AG08396 (cell line): ENCODE measurements at regions not wholly inside any gene's neighbourhood (a gene's known extent, or its start where the extent isn't known, plus 50 kb on each side); places are given as distances from the start of the nearest gene placed in this dataset.
A peak's percentile ranks its signal among the peaks of the same experiment; 100 is the strongest.

Source experiments
- DNase-seq: peaks from one replicate; pipeline ENCODE4 v3.0.0; 2012; ENCODE audit warnings: low spot score, mixed read lengths

- no peak for DNase-seq
These were observed 198.5 kb downstream of the ATP23 start for GRCh38 chr12:58139894-58140293.

- DNase-seq, result no peak
These were observed 199.0 kb downstream of the ATP23 start for GRCh38 chr12:58140395-58140794.

GRCh38 chr12:58142991-58143390 lies 201.6 kb downstream of the ATP23 start:
- no peak for DNase-seq

GRCh38 chr12:58143498-58143995 lies 202.2 kb downstream of the ATP23 start:
- no peak for DNase-seq

GRCh38 chr12:58148405-58148804 lies 207.0 kb downstream of the ATP23 start:
- DNase-seq, result no peak

GRCh38 chr12:58148976-58149375 lies 207.6 kb downstream of the ATP23 start:
- DNase-seq, result no peak

GRCh38 chr12:58154359-58154758 lies 213.0 kb downstream of the ATP23 start:
- no peak for DNase-seq

- no peak for DNase-seq
These were observed 215.3 kb downstream of the ATP23 start for GRCh38 chr12:58156697-58157096.

- no peak for DNase-seq
These were observed 218.6 kb downstream of the ATP23 start for GRCh38 chr12:58159941-58160340.

- DNase-seq, result no peak
These were observed 220.4 kb downstream of the ATP23 start for GRCh38 chr12:58161773-58162172.

GRCh38 chr12:58163021-58163420 lies 221.7 kb downstream of the ATP23 start:
- DNase-seq, result no peak

- DNase-seq, result no peak
These were observed 225.3 kb downstream of the ATP23 start for GRCh38 chr12:58166643-58167042.

- no peak for DNase-seq
These were observed 226.3 kb downstream of the ATP23 start for GRCh38 chr12:58167622-58168021.

GRCh38 chr12:58169826-58170225 lies 228.5 kb downstream of the ATP23 start:
- DNase-seq, result no peak

- no peak for DNase-seq
These were observed 230.5 kb downstream of the ATP23 start for GRCh38 chr12:58171914-58172313.

- no peak for DNase-seq
These were observed 231.2 kb downstream of the ATP23 start for GRCh38 chr12:58172433-58173073.

GRCh38 chr12:58174316-58174715 lies 232.9 kb downstream of the ATP23 start:
- DNase-seq, result no peak

GRCh38 chr12:58176296-58176869 lies 235.0 kb downstream of the ATP23 start:
- DNase-seq, result peak; percentile 16

- DNase-seq, result no peak
These were observed 236.0 kb downstream of the ATP23 start for GRCh38 chr12:58177366-58177765.

GRCh38 chr12:58184212-58184611 lies 242.8 kb downstream of the ATP23 start:
- no peak for DNase-seq

GRCh38 chr12:58186401-58186800 lies 245.0 kb downstream of the ATP23 start:
- DNase-seq, result no peak

GRCh38 chr12:58186914-58187313 lies 245.5 kb downstream of the ATP23 start:
- no peak for DNase-seq

GRCh38 chr12:58189030-58189429 lies 247.7 kb downstream of the ATP23 start:
- no peak for DNase-seq

- DNase-seq, result no peak
These were observed 248.5 kb downstream of the ATP23 start for GRCh38 chr12:58189893-58190292.
